Activated CD8-positive, alpha-beta memory T cell treated with anti-CD3 and anti-CD28 coated beads, Interleukin-2, amount 10 ng/mL, durations not matched to agents 7 days and 5 days (primary cell): ENCODE measurements at regions not wholly inside any gene's neighbourhood (a gene's known extent, or its start where the extent isn't known, plus 50 kb on each side); places are given as distances from the start of the nearest gene placed in this dataset.

Source experiments
- ATAC-seq: fragments of 150-1000 bp; cut with Tn5 transposase; one replicate; pipeline ENCODE4 v1.10.0; 2021; ENCODE audit warnings: moderate library complexity
- CTCF ChIA-PET: fragments of 350-600 bp; sonication (Branson Sonifier 250); formaldehyde crosslinking; loops from one replicate; lab custom pipeline; 2021; ENCODE audit warnings: antibody characterized with exemption; lab: Charles Lee
- DNase-seq: peaks from one replicate; pipeline ENCODE4 v3.0.0-alpha.2; 2020
- H3K27ac Mint-ChIP-seq: one replicate; pipeline ENCODE4 v1.8.0; 2021; ENCODE audit warnings: mild to moderate bottlenecking, mixed read lengths
- H3K27me3 Mint-ChIP-seq: one replicate; pipeline ENCODE4 v1.8.0; 2021; ENCODE audit warnings: mixed read lengths
- H3K36me3 Mint-ChIP-seq: one replicate; pipeline ENCODE4 v1.8.0; 2021; ENCODE audit warnings: mild to moderate bottlenecking, mixed read lengths
- H3K4me1 Mint-ChIP-seq: one replicate; pipeline ENCODE4 v1.8.0; 2021; ENCODE audit warnings: mixed read lengths
- H3K4me3 Mint-ChIP-seq: one replicate; pipeline ENCODE4 v1.8.0; 2021; ENCODE audit warnings: mild to moderate bottlenecking, moderate library complexity, mixed read lengths
- H3K9me3 Mint-ChIP-seq: one replicate; pipeline ENCODE4 v1.8.0; 2022; ENCODE audit warnings: low read depth, mixed read lengths

GRCh38 chr10:52450762-52451291, 136.7 kb downstream of the DKK1 start:
- CTCF ChIA-PET = no interaction called here
- Mint-ChIP-seq H3K27me3 (no peaks in the 10 kb centered on the region), H3K4me1 (no peaks in the 10 kb centered on the region), H3K9me3 (no peaks in the 10 kb centered on the region), H3K27ac (no peak overlapping the region), H3K36me3 (no peaks in the 10 kb centered on the region), H3K4me3 (no peak overlapping the region)
- DNase-seq (no peak), ATAC-seq (no peak)

GRCh38 chr10:52451817-52452216, 137.7 kb downstream of the DKK1 start:
- DNase-seq (no peak), ATAC-seq (no peak)
- Mint-ChIP-seq H3K4me1 (no peaks in the 10 kb centered on the region), H3K27me3 (no peaks in the 10 kb centered on the region), H3K4me3 (no peak overlapping the region), H3K36me3 (no peaks in the 10 kb centered on the region), H3K9me3 (no peaks in the 10 kb centered on the region), H3K27ac (no peak overlapping the region)
- CTCF ChIA-PET = no interaction called here

GRCh38 chr10:52452600-52453493, 138.8 kb downstream of the DKK1 start:
- Mint-ChIP-seq H3K9me3 (no peaks in the 10 kb centered on the region), H3K27me3 (no peaks in the 10 kb centered on the region), H3K27ac (no peak overlapping the region), H3K4me3 (no peak overlapping the region), H3K4me1 (no peaks in the 10 kb centered on the region), H3K36me3 (no peaks in the 10 kb centered on the region)
- DNase-seq (no peak), ATAC-seq (no peak)
- CTCF ChIA-PET = no interaction called here

DNA sequence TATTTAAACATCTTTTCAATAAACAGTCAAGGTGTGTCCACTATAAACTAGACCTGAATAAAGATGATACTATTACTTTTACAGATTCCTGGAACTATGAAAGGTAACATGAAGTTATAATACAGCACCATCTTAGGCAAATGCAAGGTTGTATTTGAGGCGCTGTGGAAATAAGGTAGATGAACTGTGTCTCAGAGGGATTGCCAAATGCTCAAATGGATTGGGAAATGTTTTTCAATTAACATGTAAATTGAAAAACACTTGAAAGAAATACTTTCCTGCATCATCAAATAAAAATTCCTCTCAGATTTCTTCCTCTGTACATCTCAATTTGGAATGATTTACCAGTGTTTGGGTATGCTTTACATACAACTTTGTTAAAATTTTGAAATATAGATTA, 139.4 kb downstream of the DKK1 start:
- Mint-ChIP-seq H3K27me3 (no peaks in the 10 kb centered on the region), H3K36me3 (no peaks in the 10 kb centered on the region), H3K4me3 (no peak overlapping the region), H3K4me1 (no peaks in the 10 kb centered on the region), H3K9me3 (no peaks in the 10 kb centered on the region), H3K27ac (no peak overlapping the region)
- ATAC-seq = no peak
- CTCF ChIA-PET = no interaction called here
- no peak for DNase-seq

DNA sequence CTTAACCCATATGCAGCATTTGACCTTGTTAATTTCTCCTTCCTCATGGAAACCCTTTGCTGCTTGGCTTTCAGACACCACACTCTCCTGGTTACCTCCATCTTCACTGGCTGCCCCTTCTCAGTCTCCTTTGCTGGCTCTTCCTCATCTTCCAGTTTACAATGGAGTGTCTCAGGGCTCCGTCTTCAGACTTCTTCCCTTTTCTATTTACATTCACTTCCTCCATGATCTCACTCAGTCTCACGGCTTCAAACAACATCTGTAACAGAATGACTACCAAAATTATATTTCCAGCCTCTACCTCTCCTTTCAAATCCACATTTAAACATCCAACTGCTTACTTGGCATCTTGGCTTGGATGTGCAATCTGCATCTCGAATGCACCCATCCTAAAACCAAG, 140.4 kb downstream of the DKK1 start:
- no peaks in the 10 kb centered on the region for H3K36me3 Mint-ChIP-seq
- no peaks in the 10 kb centered on the region for H3K4me1 Mint-ChIP-seq
- no peak for DNase-seq
- no peak for ATAC-seq
- H3K4me3 Mint-ChIP-seq = no peak overlapping the region
- H3K27ac Mint-ChIP-seq = no peak overlapping the region
- no peaks in the 10 kb centered on the region for H3K27me3 Mint-ChIP-seq
- no peaks in the 10 kb centered on the region for H3K9me3 Mint-ChIP-seq
- CTCF ChIA-PET = no interaction called here

- CTCF ChIA-PET = no interaction called here
- no peak overlapping the region for H3K4me3 Mint-ChIP-seq
- H3K4me1 Mint-ChIP-seq = no peaks in the 10 kb centered on the region
- DNase-seq = no peak
- H3K27me3 Mint-ChIP-seq = no peaks in the 10 kb centered on the region
- H3K27ac Mint-ChIP-seq = no peak overlapping the region
- ATAC-seq = no peak
- H3K36me3 Mint-ChIP-seq = no peaks in the 10 kb centered on the region
- H3K9me3 Mint-ChIP-seq = no peaks in the 10 kb centered on the region
Measured at GRCh38 chr10:52455098-52455497, 141.0 kb downstream of the DKK1 start.

- Mint-ChIP-seq H3K27me3 (no peaks in the 10 kb centered on the region), H3K4me3 (no peak overlapping the region), H3K4me1 (no peaks in the 10 kb centered on the region), H3K36me3 (no peaks in the 10 kb centered on the region), H3K27ac (no peak overlapping the region), H3K9me3 (no peaks in the 10 kb centered on the region)
- ATAC-seq = no peak
- CTCF ChIA-PET = no interaction called here
- no peak for DNase-seq
Measured at GRCh38 chr10:52459097-52459496, 145.0 kb downstream of the DKK1 start.

DNA sequence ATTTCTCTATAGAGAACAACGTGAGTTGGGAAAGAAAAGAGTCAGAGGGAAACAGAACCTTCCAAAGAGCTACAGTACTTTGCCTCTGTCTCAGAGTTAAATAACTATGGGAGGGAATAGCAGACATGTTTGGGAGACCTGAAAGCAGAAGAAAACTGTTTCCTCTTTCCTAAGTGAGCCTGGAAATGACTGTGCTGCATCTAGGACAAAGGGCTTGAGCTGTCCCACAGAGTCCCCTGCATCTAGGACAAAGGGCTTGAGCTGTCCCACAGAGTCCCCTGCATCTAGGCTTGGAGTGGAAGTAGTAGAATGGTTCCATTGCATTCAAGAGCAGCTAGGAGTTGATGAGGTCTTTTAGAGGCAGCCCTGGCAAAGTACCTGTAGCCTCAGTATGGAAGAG, 149.7 kb downstream of the DKK1 start:
- CTCF ChIA-PET = no interaction called here

DNA sequence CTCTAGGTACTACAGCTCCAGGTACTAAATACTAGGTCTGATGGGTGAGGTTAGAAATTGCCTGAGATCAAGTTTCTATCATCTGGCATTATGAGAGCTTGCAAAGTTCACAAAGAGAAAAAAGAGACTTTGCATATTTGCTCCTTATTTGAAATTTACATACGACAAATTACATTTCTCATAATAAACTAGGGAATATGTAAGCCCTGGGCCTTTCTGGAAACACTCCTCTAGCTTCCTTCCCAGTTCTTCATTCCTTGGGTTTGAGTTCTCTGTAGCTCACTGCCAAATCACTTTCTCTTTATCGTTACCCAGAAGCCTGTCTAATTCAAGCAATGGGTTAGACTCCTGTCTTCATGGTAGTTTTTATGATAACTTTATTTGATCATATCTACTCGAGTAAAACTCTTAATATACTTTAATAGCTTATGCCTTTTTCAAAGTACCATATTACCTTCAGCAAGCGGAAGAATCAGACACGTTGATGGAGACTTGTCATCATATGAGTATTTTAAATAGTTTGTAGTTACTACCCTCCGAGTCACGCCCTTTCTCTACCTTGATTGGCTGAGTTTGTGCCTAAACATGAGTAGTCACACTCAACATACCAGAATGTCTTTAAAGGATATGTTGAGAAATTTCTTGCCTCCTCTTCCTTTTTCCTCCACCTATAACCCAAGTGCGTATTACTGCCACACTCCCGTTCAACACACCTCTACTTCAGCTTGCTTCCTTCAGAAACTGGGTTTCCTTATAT, 150.5 kb downstream of the DKK1 start:
- DNase-seq (no peak), ATAC-seq (no peak)
- H3K4me1 Mint-ChIP-seq = no peaks in the 10 kb centered on the region
- no peaks in the 10 kb centered on the region for H3K27me3 Mint-ChIP-seq
- H3K36me3 Mint-ChIP-seq = no peaks in the 10 kb centered on the region
- H3K27ac Mint-ChIP-seq = no peak overlapping the region
- CTCF ChIA-PET = interaction anchor here (0.7 kb wide), 1 partner anchor 44 kb away, joined by 3 read pairs; no protein-coding TSS in a partner anchor
- H3K4me3 Mint-ChIP-seq = no peak overlapping the region
- peaks cover 6% of the 10 kb centered on the region for H3K9me3 Mint-ChIP-seq

More for the DNA sequence above, 149.7 kb downstream of the DKK1 start:
- H3K4me3 Mint-ChIP-seq = no peak overlapping the region
- H3K27ac Mint-ChIP-seq = no peak overlapping the region
- peaks cover 6% of the 10 kb centered on the region for H3K9me3 Mint-ChIP-seq
- DNase-seq = no peak
- H3K27me3 Mint-ChIP-seq = no peaks in the 10 kb centered on the region
- H3K36me3 Mint-ChIP-seq = no peaks in the 10 kb centered on the region
- H3K4me1 Mint-ChIP-seq = no peaks in the 10 kb centered on the region
- ATAC-seq = no peak

DNA sequence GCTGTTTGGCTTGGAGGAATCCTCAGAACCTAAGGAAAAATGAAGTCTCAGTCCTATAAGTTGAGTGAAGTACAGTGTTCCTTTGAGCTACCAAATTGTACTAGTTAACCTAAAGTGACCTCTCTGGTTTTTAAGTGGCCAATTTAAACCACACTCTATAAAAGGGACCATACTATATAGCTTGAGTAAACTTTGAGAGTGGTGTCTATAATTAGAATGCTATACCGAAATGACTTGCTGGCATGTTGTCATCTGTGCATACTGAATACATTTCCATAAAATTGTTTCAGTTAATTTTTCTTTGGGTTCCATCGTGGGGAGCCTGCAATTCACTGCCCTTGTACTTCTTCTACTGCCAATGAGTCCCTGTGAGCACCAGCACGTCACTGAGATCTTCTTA, 151.1 kb downstream of the DKK1 start:
- H3K4me3 Mint-ChIP-seq = no peak overlapping the region
- H3K27me3 Mint-ChIP-seq = no peaks in the 10 kb centered on the region
- ATAC-seq (no peak), DNase-seq (no peak)
- peaks cover 6% of the 10 kb centered on the region for H3K9me3 Mint-ChIP-seq
- no peak overlapping the region for H3K27ac Mint-ChIP-seq
- no peaks in the 10 kb centered on the region for H3K4me1 Mint-ChIP-seq
- no peaks in the 10 kb centered on the region for H3K36me3 Mint-ChIP-seq
- CTCF ChIA-PET = interaction anchor here (0.7 kb wide), 1 partner anchor 45 kb away, joined by 3 read pairs; no protein-coding TSS in a partner anchor

GRCh38 chr10:52466464-52466863, 152.4 kb downstream of the DKK1 start:
- Mint-ChIP-seq H3K4me3 (no peak overlapping the region), H3K27me3 (no peaks in the 10 kb centered on the region), H3K4me1 (no peaks in the 10 kb centered on the region), H3K27ac (no peak overlapping the region), H3K9me3 (peaks cover 8% of the 10 kb centered on the region), H3K36me3 (no peaks in the 10 kb centered on the region)
- ATAC-seq (no peak), DNase-seq (no peak)
- CTCF ChIA-PET = no interaction called here

DNA sequence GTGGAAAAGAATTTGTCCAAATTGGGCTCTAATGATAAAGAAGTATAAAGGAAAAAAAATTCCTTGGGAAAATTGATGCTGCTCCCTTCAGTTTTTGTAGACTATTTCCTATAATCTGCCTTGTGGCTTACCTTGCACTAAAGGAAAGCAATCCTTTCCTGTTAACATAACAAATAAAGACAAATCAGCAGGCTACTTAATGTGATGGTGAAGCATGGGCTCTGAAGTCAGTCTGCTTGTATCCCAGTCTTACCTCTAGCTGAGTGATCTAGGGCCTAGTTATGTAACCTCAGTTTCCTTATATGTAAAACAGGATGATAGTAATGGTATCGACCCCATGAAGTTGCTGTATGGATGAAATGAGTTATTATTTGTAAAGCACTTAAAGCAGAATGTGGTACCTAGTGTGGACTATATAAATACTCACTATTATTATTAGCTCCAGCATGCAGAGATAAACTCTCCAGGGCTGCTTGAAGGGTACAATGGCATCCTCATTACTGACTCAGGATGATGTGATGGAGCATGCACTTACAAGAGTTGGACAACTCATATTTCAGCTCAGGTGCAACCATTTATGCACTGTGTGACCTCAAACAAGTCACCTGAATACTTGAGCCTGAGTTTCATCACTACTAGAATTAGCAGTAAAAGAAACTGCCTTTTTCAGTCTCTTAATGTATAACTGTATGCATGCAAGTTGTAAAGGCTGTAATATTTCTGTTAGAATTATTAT, 156.1 kb downstream of the DKK1 start:
- Mint-ChIP-seq H3K4me1 (no peaks in the 10 kb centered on the region), H3K9me3 (peaks cover 8% of the 10 kb centered on the region), H3K27me3 (no peaks in the 10 kb centered on the region), H3K4me3 (no peak overlapping the region), H3K36me3 (no peaks in the 10 kb centered on the region), H3K27ac (no peak overlapping the region)
- no peak for DNase-seq
- CTCF ChIA-PET = no interaction called here
- no peak for ATAC-seq

DNA sequence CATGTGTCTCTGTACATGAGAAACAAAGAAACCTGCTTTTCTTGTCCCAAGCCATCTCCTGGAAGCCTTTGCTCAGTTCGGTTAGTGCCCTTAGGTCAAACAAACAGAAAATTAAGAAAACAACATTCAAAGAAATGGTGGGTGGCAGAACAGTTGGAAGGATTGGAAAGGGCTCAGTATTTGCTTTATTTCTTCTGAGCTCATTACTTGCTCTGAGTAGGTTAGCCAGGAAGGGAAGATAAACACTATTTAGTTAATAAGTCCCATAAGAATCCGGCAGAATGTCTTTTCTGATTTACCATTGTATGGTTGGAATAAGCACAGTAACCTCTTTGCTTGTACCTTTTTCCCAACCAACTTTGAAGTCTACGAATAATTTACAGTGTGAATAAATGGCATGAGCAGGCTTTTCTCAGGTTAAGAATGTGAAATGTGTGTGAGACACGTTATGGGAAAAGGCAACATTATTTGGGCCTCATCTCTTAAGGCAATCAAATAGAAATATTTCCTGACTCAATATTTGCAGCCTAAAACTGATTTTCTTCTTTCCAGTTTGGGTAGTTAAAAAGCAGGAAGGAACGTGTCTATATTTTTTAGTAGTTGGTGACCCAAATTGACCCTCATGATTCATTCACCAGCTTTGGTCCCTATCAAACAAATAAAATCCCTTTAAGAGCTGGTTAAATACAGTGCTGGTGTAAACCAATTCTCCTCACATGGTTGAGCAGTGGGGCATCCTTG, 158.5 kb downstream of the DKK1 start:
- Mint-ChIP-seq H3K4me3 (no peak overlapping the region), H3K27me3 (no peaks in the 10 kb centered on the region), H3K27ac (no peak overlapping the region), H3K9me3 (peaks cover 6% of the 10 kb centered on the region), H3K36me3 (no peaks in the 10 kb centered on the region), H3K4me1 (no peaks in the 10 kb centered on the region)
- no peak for ATAC-seq
- CTCF ChIA-PET = no interaction called here
- DNase-seq = no peak
